ENCODE measurements at regions not wholly inside any gene's neighbourhood (a gene's known extent, or its start where the extent isn't known, plus 50 kb on each side); places are given as distances from the start of the nearest gene placed in this dataset.

DNA sequence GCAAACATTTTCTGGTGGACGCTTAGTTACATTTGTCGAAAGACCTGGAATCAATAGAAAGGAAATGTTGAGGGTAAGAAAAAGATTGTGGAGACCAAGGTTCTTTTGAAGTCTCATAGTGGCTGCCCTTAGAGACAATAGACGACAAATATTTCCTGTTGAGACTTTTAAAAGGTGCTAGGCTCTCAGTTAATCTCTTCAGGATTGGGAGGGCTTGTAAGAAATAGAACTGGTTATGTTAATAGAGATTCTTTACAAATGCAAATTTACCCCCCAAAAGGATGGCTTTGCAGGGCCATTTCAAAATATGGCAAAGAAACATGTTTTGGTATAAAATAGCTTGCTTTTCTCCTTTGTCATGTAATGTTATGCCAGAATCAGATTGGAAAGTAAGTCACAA is 428.2 kb upstream of the CTNND2 start:
- peaks cover 19% of the 10 kb centered on the region for H3K9me3 ChIP-seq (replicated peaks)
- H3K27me3 ChIP-seq (ENCODE audit: low read depth), result no peaks in the 10 kb centered on the region
- H3K36me3 ChIP-seq, result no peaks in the 10 kb centered on the region
- TF ChIP-seq, protein P1, sequence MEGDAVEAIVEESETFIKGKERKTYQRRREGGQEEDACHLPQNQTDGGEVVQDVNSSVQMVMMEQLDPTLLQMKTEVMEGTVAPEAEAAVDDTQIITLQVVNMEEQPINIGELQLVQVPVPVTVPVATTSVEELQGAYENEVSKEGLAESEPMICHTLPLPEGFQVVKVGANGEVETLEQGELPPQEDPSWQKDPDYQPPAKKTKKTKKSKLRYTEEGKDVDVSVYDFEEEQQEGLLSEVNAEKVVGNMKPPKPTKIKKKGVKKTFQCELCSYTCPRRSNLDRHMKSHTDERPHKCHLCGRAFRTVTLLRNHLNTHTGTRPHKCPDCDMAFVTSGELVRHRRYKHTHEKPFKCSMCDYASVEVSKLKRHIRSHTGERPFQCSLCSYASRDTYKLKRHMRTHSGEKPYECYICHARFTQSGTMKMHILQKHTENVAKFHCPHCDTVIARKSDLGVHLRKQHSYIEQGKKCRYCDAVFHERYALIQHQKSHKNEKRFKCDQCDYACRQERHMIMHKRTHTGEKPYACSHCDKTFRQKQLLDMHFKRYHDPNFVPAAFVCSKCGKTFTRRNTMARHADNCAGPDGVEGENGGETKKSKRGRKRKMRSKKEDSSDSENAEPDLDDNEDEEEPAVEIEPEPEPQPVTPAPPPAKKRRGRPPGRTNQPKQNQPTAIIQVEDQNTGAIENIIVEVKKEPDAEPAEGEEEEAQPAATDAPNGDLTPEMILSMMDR (IDR thresholded peaks at IDR 0.05; ENCODE audit: borderline replicate concordance), result no peak
- H3K27ac ChIP-seq (replicated peaks), result no peak overlapping the region
- intact Hi-C loops (cut with micrococcal nuclease), result no loop called here
- DNase-seq, result no peak
- H3K4me1 ChIP-seq, result no peaks in the 10 kb centered on the region
- no peak overlapping the region for H3K4me3 ChIP-seq

DNA sequence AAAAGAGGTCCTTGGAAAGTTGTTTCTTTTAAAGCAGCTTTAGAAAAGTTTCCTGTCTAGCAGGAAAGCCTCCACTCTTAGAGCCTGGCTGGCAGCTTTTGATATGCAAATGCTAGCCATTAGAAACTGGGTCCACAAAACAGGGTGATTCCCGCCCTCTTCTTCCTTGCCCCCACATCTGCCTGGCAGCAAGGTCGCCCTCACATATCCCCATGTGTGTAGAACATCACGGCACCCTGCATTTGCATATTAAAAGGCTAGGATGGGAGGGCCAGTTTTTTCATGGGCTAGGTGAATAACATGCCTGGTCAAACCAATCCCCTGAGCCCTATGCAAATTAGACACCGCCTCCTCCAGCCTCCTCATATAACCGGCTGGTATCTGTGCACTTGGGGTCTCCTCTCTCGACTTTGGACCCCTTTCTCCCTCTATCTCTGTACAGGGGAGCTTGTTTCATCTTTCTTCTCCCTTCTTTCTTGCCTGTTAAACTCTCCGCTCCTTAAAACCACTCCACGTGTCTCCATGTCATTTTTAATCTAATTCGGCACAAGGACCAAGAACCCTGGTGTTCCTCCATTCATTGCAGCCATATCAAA is 426.8 kb upstream of the CTNND2 start:
- no peak for DNase-seq
- Histone ChIP-seq H3K27me3 (ENCODE audit: low read depth) (no peaks in the 10 kb centered on the region), H3K36me3 (no peaks in the 10 kb centered on the region), H3K4me1 (no peaks in the 10 kb centered on the region), H3K4me3 (no peak overlapping the region), H3K9me3 (replicated peaks) (peaks cover 24% of the 10 kb centered on the region), H3K27ac (replicated peaks) (no peak overlapping the region)
- intact Hi-C loops (cut with micrococcal nuclease), result no loop called here
- TF ChIP-seq, protein P1 (IDR thresholded peaks at IDR 0.05; ENCODE audit: borderline replicate concordance), result no peak

DNA sequence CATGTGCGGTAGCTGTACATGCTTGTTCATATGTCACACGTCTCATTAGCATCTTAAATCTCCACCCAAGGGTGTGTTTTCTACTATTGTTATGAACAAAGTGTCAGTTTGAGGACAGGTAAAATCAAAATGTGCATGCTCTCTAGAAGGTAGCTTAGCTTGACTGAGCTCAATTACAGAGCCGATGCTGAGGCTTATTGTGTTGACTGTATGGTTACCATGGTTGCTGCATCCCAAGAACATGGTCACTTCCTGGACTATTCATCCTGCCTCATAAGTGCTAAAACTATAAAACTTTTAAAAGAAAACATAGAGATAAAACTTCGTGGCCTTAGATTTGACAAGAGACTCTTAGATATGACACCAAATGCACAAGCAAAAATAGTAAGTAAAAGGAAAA is 426.1 kb upstream of the CTNND2 start:
- TF ChIP-seq, protein P1 (IDR thresholded peaks at IDR 0.05; ENCODE audit: borderline replicate concordance), result no peak
- intact Hi-C loops (cut with micrococcal nuclease), result no loop called here
- no peaks in the 10 kb centered on the region for H3K36me3 ChIP-seq

DNA sequence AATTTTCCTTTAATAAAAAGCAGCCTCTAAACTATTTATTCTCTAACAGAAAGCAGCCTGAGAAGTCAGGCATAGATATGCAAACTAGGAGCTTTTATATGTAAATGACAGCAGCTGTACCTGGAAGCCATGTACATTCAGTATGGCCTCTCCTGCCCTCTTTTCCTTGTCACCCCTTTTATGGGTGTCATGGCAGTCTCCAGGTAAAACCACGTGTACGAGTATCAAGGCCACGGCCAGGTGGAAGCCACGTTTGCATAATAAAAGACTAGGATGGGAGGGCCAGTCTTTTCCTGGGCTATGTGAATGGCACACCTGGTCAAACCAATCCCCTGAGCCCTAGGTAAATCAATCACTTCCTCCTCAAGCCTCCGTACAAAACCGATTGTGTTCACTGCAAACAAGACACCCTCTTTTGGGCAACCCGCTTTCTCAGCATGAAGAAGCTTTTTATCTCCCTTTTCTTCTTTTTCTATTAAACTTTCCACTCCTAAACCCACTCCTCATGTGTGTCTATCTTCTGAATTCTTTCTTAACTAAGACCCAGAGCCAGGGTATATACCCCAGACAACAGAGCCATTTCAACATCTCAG is 419.5 kb upstream of the CTNND2 start:
- intact Hi-C loops (cut with micrococcal nuclease), result no loop called here
- TF ChIP-seq, protein P1 (IDR thresholded peaks at IDR 0.05; ENCODE audit: borderline replicate concordance), result no peak
- Histone ChIP-seq H3K4me1 (no peaks in the 10 kb centered on the region), H3K4me3 (no peak overlapping the region), H3K36me3 (no peaks in the 10 kb centered on the region), H3K27me3 (ENCODE audit: low read depth) (no peaks in the 10 kb centered on the region), H3K9me3 (replicated peaks) (peaks cover 13% of the 10 kb centered on the region), H3K27ac (replicated peaks) (no peak overlapping the region)
- no peak for DNase-seq

More for the DNA sequence above, 426.1 kb upstream of the CTNND2 start:
- no peak for DNase-seq
- H3K4me1 ChIP-seq, result no peaks in the 10 kb centered on the region
- H3K4me3 ChIP-seq, result no peak overlapping the region
- peaks cover 24% of the 10 kb centered on the region for H3K9me3 ChIP-seq (replicated peaks)
- no peak overlapping the region for H3K27ac ChIP-seq (replicated peaks)
- H3K27me3 ChIP-seq (ENCODE audit: low read depth), result no peaks in the 10 kb centered on the region

DNA sequence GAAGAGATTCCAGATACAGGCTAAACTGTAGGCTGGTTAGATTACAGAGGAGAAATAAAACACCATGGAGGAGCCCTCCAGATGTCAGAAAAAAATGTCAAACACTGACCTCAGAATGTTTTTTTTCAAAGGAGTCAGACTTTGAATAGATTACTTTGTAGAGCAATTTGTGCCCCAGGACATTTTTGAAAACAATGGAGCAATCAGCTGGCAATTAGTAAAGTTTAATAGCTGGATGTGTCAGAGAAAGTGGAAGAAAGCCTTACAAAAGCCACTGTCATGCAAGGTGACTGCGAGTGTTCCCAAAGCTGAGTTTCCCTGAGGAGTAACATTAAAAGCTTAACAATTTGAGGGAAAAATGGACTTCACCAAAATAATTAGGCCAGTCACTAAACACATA is 417.8 kb upstream of the CTNND2 start:
- H3K27me3 ChIP-seq (ENCODE audit: low read depth), result no peaks in the 10 kb centered on the region
- intact Hi-C loops (cut with micrococcal nuclease), result no loop called here
- H3K36me3 ChIP-seq, result no peaks in the 10 kb centered on the region
- H3K27ac ChIP-seq (replicated peaks), result no peak overlapping the region
- TF ChIP-seq, protein P1 (IDR thresholded peaks at IDR 0.05; ENCODE audit: borderline replicate concordance), result no peak
- no peak overlapping the region for H3K4me3 ChIP-seq
- no peaks in the 10 kb centered on the region for H3K4me1 ChIP-seq
- peaks cover 4% of the 10 kb centered on the region for H3K9me3 ChIP-seq (replicated peaks)
- DNase-seq, result no peak

All from left ventricle myocardium inferior (tissue), 1 donor.